IMR-90 (cell line): ENCODE measurements at regions not wholly inside any gene's neighbourhood (a gene's known extent, or its start where the extent isn't known, plus 50 kb on each side); places are given as distances from the start of the nearest gene placed in this dataset.

Source experiments
- ATAC-seq: fragments of 200-7000 bp; cut with Tn5 transposase; 2 replicates; pipeline ENCODE4 v1.9.1; 2020; ENCODE audit warnings: low read depth, mild to moderate bottlenecking, moderate library complexity
- BruUV-seq: library from RNA; stranded (reverse); fragments of 400-500 nt; replicated peaks from 2 replicates; lab custom pipeline; 2021; lab: Mats Ljungman, UMichigan
- CTCF ChIA-PET: fragments of 300-600 bp; formaldehyde crosslinking; extraction: SDS; loops from one replicate; lab custom pipeline; 2021; ENCODE audit warnings: antibody characterized with exemption; lab: Yijun Ruan, JAX
- POLR2A ChIA-PET: fragments of 300-600 bp; sonication (Branson Sonifier 250); formaldehyde crosslinking; loops from one replicate; lab custom pipeline; 2022; ENCODE audit warnings: antibody characterized with exemption; ENCODE audit not compliant: unreplicated experiment; lab: Charles Lee
- DNase-seq: peaks from one replicate; pipeline ENCODE4 v3.0.0; 2013
- H2AFZ ChIP-seq: replicated peaks from 2 replicates; pipeline ENCODE3; 2013; ENCODE audit warnings: low read length, mild to moderate bottlenecking; ENCODE audit not compliant: poor library complexity
- H2AK5ac ChIP-seq: 2 replicates; pipeline ENCODE4 v1.6.1; 2013; ENCODE audit warnings: low read depth, low read length, inconsistent platforms
- H2AK9ac ChIP-seq: replicated peaks from 2 replicates; pipeline ENCODE3; 2013; ENCODE audit warnings: mild to moderate bottlenecking, low read depth, low read length, moderate library complexity; ENCODE audit not compliant: poor library complexity
- H2BK120ac ChIP-seq: 2 replicates; pipeline ENCODE4 v1.6.1; 2013; ENCODE audit warnings: low read depth, low read length, inconsistent platforms
- H2BK15ac ChIP-seq: 3 replicates; pipeline ENCODE4 v1.6.1; 2013; ENCODE audit warnings: low read depth, low read length, inconsistent platforms
- H2BK20ac ChIP-seq: 2 replicates; pipeline ENCODE4 v1.6.1; 2013; ENCODE audit warnings: low read depth, mild to moderate bottlenecking, inconsistent platforms, low read length, moderate library complexity
- H2BK5ac ChIP-seq: 2 replicates; pipeline ENCODE4 v1.6.1; 2013; ENCODE audit warnings: mild to moderate bottlenecking, low read depth, low read length, inconsistent platforms; ENCODE audit not compliant: poor library complexity, severe bottlenecking
- H3K14ac ChIP-seq: replicated peaks from 2 replicates; pipeline ENCODE4 v1.6.1; 2013; ENCODE audit warnings: low read depth, low read length, inconsistent platforms
- H3K18ac ChIP-seq: 2 replicates; pipeline ENCODE4 v1.6.1; 2013; ENCODE audit warnings: low read depth, low read length, control low read depth
- H3K23ac ChIP-seq: 2 replicates; pipeline ENCODE4 v1.6.1; 2013; ENCODE audit warnings: low read depth, low read length, inconsistent platforms
- H3K27ac ChIP-seq: 2 replicates; pipeline ENCODE4 v1.5.1; 2013; ENCODE audit warnings: mild to moderate bottlenecking, control low read depth, low read length; ENCODE audit not compliant: insufficient read depth
- H3K27me3 ChIP-seq: 2 replicates; pipeline ENCODE4 v1.6.1; 2013; ENCODE audit warnings: low read length; ENCODE audit not compliant: control insufficient read depth, insufficient read depth
- H3K36me3 ChIP-seq: 2 replicates; pipeline ENCODE4 v1.6.1; 2013; ENCODE audit warnings: low read length, mixed read lengths; ENCODE audit not compliant: control insufficient read depth, insufficient read depth
- H3K4ac ChIP-seq: 2 replicates; pipeline ENCODE4 v1.6.1; 2013; ENCODE audit warnings: low read depth, low read length, inconsistent platforms
- H3K4me1 ChIP-seq: 2 replicates; pipeline ENCODE4 v1.6.1; 2013; ENCODE audit warnings: low read length, mixed read lengths; ENCODE audit not compliant: control insufficient read depth, insufficient read depth
- H3K4me2 ChIP-seq: 2 replicates; pipeline ENCODE4 v1.6.1; 2013; ENCODE audit warnings: low read depth, mild to moderate bottlenecking, control low read depth, low read length, moderate library complexity
- H3K4me3 ChIP-seq: 2 replicates; pipeline ENCODE4 v1.5.1; 2013; ENCODE audit warnings: low read depth, mild to moderate bottlenecking, control low read depth, low read length, moderate library complexity; ENCODE audit not compliant: insufficient read depth
- H3K56ac ChIP-seq: 2 replicates; pipeline ENCODE4 v1.6.1; 2013; ENCODE audit warnings: low read length, inconsistent platforms; ENCODE audit not compliant: insufficient read depth; ENCODE audit errors: extremely low read depth
- H3K79me1 ChIP-seq, 2 experiments: 2 replicates each; pipeline ENCODE4 v1.6.1; 2013; ENCODE audit warnings: low read length in 2 of 2, inconsistent platforms in 1 of 2, low read depth in 1 of 2
- H3K9ac ChIP-seq: 2 replicates; pipeline ENCODE4 v1.6.1; 2013; ENCODE audit warnings: low read depth, low read length, control low read depth
- H3K9me1 ChIP-seq: 2 replicates; pipeline ENCODE4 v1.6.1; 2013; ENCODE audit warnings: low read length, inconsistent platforms; ENCODE audit not compliant: insufficient read depth
- H3K9me3 ChIP-seq: 2 replicates; pipeline ENCODE4 v1.6.1; 2013; ENCODE audit warnings: low read length; ENCODE audit not compliant: control insufficient read depth, insufficient read depth
- H4K20me1 ChIP-seq: 2 replicates; pipeline ENCODE4 v1.6.1; 2013; ENCODE audit warnings: low read length, inconsistent platforms; ENCODE audit not compliant: insufficient read depth
- H4K5ac ChIP-seq: 2 replicates; pipeline ENCODE4 v1.6.1; 2013; ENCODE audit warnings: mild to moderate bottlenecking, low read depth, low read length, control low read depth
- H4K8ac ChIP-seq, 2 experiments: 2 replicates each; pipeline ENCODE4 v1.6.1; 2013; ENCODE audit warnings: low read depth in 2 of 2, low read length in 2 of 2, control low read depth in 1 of 2, inconsistent platforms in 1 of 2
- H4K91ac ChIP-seq: 2 replicates; pipeline ENCODE4 v1.6.1; 2013; ENCODE audit warnings: low read depth, low read length, inconsistent platforms; ENCODE audit not compliant: insufficient read depth
- BHLHE40 ChIP-seq: fragments of 150-350 bp; IDR thresholded peaks from 2 replicates; pipeline ENCODE4 v1.6.1; 2016; ENCODE audit warnings: mild to moderate bottlenecking, low read depth, low read length
- CEBPB ChIP-seq: IDR thresholded peaks from 2 replicates; pipeline ENCODE4 v1.6.1; 2012; ENCODE audit warnings: low read depth, low read length, improper control_type of control experiment
- CHD1 ChIP-seq: IDR thresholded peaks from 2 replicates; pipeline ENCODE4 v1.6.1; 2012; ENCODE audit warnings: low read depth, low read length, improper control_type of control experiment
- ELK1 ChIP-seq: fragments of 150-350 bp; IDR thresholded peaks from 2 replicates; pipeline ENCODE4 v1.6.1; 2016; ENCODE audit warnings: low read depth, mild to moderate bottlenecking, low read length, moderate library complexity, borderline replicate concordance
- FOS ChIP-seq: fragments of 150-350 bp; IDR thresholded peaks from 2 replicates; pipeline ENCODE4 v1.6.1; 2016; ENCODE audit warnings: low read depth, low read length
- MAFK ChIP-seq: IDR thresholded peaks from 2 replicates; pipeline ENCODE4 v1.6.1; 2012; ENCODE audit warnings: low read depth, low read length, improper control_type of control experiment
- MAZ ChIP-seq: IDR thresholded peaks from 2 replicates; pipeline ENCODE4 v1.6.1; 2012; ENCODE audit warnings: low read depth, mild to moderate bottlenecking, low read length, improper control_type of control experiment, moderate library complexity, borderline replicate concordance
- MXI1 ChIP-seq: IDR thresholded peaks from 2 replicates; pipeline ENCODE4 v1.6.1; 2012; ENCODE audit warnings: low read depth, mild to moderate bottlenecking, low read length, moderate library complexity, borderline replicate concordance
- RAD21 ChIP-seq: IDR thresholded peaks from 2 replicates; pipeline ENCODE4 v1.6.1; 2012; ENCODE audit warnings: low read length, improper control_type of control experiment
- RFX5 ChIP-seq: IDR thresholded peaks from 2 replicates; pipeline ENCODE4 v1.8.0; 2012; ENCODE audit warnings: low read depth, mild to moderate bottlenecking, low read length, moderate library complexity
- SMC3 ChIP-seq: fragments of 150-350 bp; IDR thresholded peaks from 2 replicates; pipeline ENCODE4 v1.6.1; 2016; ENCODE audit warnings: low read depth, mild to moderate bottlenecking, antibody characterized with exemption, low read length, moderate library complexity
- WGBS, 2 experiments: methylation state at CpG; one replicate each; pipeline versions ENCODE4 v1.1.5 to v1.1.7; 2013; ENCODE audit warnings: missing lambda C conversion rate in 2 of 2; ENCODE audit not compliant: insufficient read length in 1 of 2; ENCODE audit errors: extremely low coverage in 2 of 2; 5-methylcytosine and 5-hydroxymethylcytosine counted together
- dilution Hi-C: fragments of 300-500 bp; cut with HindIII; formaldehyde crosslinking; loops from one replicate; pipeline ENCODE4 v1.14.3; 2018; ENCODE audit warnings: low sequenced_read_pairs; ENCODE audit not compliant: unreplicated experiment
- in situ Hi-C: fragments of 300-500 bp; cut with MboI; formaldehyde crosslinking; loops from 3 replicates; pipeline ENCODE4 v1.14.3; 2019; ENCODE audit warnings: low sequenced_read_pairs, inconsistent platforms, mixed read lengths
- intact Hi-C: fragments of 100-400 bp; cut with micrococcal nuclease; formaldehyde crosslinking; loops from 2 replicates; pipeline ENCODE4 v1.10.0; 2022
- TF ChIP-seq, protein P1 (sequence below): fragments of 150-350 bp; IDR thresholded peaks from 2 replicates; pipeline ENCODE4 v1.6.1; 2017; ENCODE audit warnings: mild to moderate bottlenecking, antibody characterized with exemption, low read length, low read depth

DNA sequence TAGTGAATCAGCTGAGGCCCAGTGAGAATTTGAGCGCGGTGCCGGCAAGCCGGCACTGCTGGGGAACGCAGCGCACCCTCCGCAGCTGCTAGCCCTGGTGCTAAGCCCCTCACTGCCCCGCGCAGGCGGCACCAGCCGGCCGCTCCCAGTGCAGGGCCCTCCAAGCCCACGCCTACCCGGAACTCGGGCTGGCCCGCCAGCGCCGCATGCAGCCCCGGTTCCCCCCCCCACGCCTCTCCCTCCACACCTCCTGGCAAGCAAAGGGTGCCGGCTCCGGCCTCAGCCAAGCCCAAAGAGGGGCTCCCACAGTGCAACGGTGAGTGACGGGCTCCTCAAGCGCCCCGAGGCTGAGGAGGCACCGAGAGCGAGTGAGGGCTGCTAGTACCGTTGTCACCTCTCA lies 54.5 kb upstream of the VASH1 start:
- CTCF ChIA-PET = no interaction called here

More for the DNA sequence above, 54.5 kb upstream of the VASH1 start:
- Histone ChIP-seq H3K9ac (no peak overlapping the region), H4K8ac (no peak overlapping the region), H3K14ac (no peak overlapping the region), H2AK5ac (no peak overlapping the region), H3K4me3 (no peak overlapping the region), H4K20me1 (no peaks in the 10 kb centered on the region), H3K27ac (no peak overlapping the region), H3K36me3 (no peaks in the 10 kb centered on the region), H2AFZ (no peak overlapping the region), H2BK20ac (no peak overlapping the region), H3K23ac (no peak overlapping the region), H3K18ac (no peak overlapping the region), H3K4ac (no peak overlapping the region), H3K9me3 (no peaks in the 10 kb centered on the region), H3K27me3 (no peaks in the 10 kb centered on the region; the same call in 1 of the 2 replicates), H4K5ac (no peak overlapping the region), H3K9me1 (no peaks in the 10 kb centered on the region), H3K4me1 (no peaks in the 10 kb centered on the region), H2BK120ac (no peak overlapping the region), H3K79me1 (no peaks in the 10 kb centered on the region), H3K56ac (no peak overlapping the region), H2BK15ac (no peak overlapping the region), H3K4me2 (no peak overlapping the region), H4K91ac (no peak overlapping the region), H2BK5ac (no peak overlapping the region), H2AK9ac (no peak overlapping the region)
- dilution Hi-C loops (no loop called here), in situ Hi-C loops (no loop called here), intact Hi-C loops (no loop called here)
- DNase-seq (no peak), ATAC-seq (no peak)
- POLR2A ChIA-PET = no interaction called here
- 79% methylated on average over 12 of the region's 29 CpGs; no CpG with 5 or more reads in 1 of the 2 experiments for WGBS, 2 experiments
- BruUV-seq = no TSS peak
- TF ChIP-seq CHD1 (no peak), RFX5 (no peak), MAFK (no peak), MAZ (no peak), ELK1 (no peak), SMC3 (no peak), FOS (no peak), MXI1 (no peak), CEBPB (no peak), RAD21 (no peak), BHLHE40 (no peak)
- TF ChIP-seq, protein P1, sequence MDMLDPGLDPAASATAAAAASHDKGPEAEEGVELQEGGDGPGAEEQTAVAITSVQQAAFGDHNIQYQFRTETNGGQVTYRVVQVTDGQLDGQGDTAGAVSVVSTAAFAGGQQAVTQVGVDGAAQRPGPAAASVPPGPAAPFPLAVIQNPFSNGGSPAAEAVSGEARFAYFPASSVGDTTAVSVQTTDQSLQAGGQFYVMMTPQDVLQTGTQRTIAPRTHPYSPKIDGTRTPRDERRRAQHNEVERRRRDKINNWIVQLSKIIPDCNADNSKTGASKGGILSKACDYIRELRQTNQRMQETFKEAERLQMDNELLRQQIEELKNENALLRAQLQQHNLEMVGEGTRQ = no peak
